ENCODE measurements at regions not wholly inside any gene's neighbourhood (a gene's known extent, or its start where the extent isn't known, plus 50 kb on each side); places are given as distances from the start of the nearest gene placed in this dataset.

DNA sequence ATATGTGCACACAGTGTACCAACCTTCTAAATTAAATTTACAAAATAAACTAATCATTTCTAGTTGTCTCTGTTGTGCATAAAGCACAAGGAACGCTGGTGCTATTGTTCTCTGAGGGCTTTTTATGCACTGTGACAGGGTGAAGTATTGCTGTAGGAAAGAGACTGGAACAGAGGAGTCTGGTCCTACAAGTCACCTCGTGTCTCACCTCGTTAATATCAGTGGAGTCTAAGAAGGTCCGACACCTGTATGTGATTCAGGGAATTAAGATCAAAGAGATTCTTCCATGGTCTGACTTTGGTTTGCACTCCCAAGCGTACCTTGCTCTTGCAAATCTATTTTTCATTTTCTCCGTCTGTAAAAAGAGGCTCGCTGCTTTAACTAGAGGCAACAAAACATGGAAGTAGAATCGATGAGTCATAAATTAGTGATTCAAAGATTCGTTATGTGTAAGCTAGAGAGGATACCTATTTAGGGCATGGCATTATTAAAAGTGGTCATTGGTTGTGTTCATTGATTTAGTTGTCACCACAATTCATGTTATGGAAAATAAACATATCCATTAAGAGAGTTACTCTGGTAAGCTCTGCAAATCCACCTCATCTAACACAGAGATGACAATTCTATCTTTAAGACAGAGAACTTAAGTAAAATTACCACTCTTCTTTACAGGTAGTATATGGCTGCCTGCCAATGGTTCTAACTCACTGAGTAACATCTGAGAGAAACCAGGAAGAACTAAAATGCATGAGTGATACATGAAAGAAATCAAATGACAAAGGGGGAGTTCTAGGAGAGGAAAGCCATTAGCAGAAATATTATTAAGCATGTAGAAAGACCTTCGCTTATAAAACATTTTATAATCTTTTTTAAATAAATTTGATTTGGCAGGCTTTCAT lies 219.4 kb upstream of the GBE1 start:
- H3K4me3 ChIP-seq (ENCODE audit: low read length) = no peak overlapping the region
- no peaks in the 10 kb centered on the region for H3K4me1 ChIP-seq (ENCODE audit: control insufficient read depth, insufficient read depth, low read length)
- DNase-seq (ENCODE audit: low read depth, low spot score) = no peak
- no CpG with 5 or more reads among the region's 10 CpGs for WGBS (ENCODE audit: insufficient coverage, insufficient read length)
- H3K9me3 ChIP-seq (ENCODE audit: control insufficient read depth, insufficient read depth, low read length) = no peaks in the 10 kb centered on the region
- no peak overlapping the region for H3K27ac ChIP-seq (ENCODE audit: low read length)
- no peaks in the 10 kb centered on the region for H3K36me3 ChIP-seq (ENCODE audit: control insufficient read depth, insufficient read depth, low read length)
- H3K27me3 ChIP-seq (ENCODE audit: control insufficient read depth, insufficient read depth, low read length) = no peaks in the 10 kb centered on the region

DNA sequence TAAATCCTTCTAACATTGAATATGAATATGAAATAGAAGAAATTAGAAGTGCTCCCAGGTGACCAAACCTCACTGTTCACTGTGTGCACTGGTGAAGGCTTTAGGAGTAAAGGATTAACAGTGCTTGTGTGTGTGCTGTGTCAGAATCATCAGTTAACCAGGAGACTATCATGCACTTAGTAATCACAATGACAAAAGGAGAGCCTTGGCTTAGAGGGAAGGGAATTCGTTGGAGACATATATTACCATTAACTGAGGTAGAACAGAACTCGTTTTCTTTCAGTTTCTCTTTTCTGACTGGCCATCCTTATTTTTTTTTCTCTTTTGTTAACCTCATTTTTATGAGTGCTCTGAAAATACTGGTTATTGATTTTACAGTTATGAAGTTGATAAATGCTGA lies 213.3 kb upstream of the GBE1 start:
- no peaks in the 10 kb centered on the region for H3K4me1 ChIP-seq (ENCODE audit: control insufficient read depth, insufficient read depth, low read length)
- DNase-seq (ENCODE audit: low read depth, low spot score) = no peak
- no CpG with 5 or more reads among the region's 2 CpGs for WGBS (ENCODE audit: insufficient coverage, insufficient read length)
- no peak overlapping the region for H3K4me3 ChIP-seq (ENCODE audit: low read length)
- no peaks in the 10 kb centered on the region for H3K9me3 ChIP-seq (ENCODE audit: control insufficient read depth, insufficient read depth, low read length)
- H3K27me3 ChIP-seq (ENCODE audit: control insufficient read depth, insufficient read depth, low read length) = no peaks in the 10 kb centered on the region
- no peaks in the 10 kb centered on the region for H3K36me3 ChIP-seq (ENCODE audit: control insufficient read depth, insufficient read depth, low read length)
- no peak overlapping the region for H3K27ac ChIP-seq (ENCODE audit: low read length)

DNA sequence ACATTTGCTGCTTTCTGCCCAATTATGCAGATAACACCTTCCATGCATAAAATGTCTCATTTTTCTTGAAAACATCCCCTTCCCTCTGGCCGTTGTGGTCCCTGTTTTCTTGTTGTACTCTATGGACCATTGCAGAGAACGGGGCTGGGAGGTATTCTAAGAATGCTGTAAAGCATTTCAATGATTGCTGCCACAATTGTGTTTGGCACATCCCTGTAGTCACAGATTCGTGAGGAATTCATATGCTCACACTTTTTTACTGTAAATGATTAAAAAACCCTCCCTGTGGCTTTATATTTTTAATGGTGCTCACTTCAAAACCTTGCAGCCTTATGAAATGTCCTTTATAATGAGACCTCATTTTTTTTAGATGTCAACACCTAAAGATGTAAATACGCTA lies 207.2 kb upstream of the GBE1 start:
- no peak for DNase-seq (ENCODE audit: low read depth, low spot score)
- H3K4me1 ChIP-seq (ENCODE audit: control insufficient read depth, insufficient read depth, low read length) = no peaks in the 10 kb centered on the region; the same call in 1 of the 2 replicates
- H3K4me3 ChIP-seq (ENCODE audit: low read length) = no peak overlapping the region
- no peaks in the 10 kb centered on the region for H3K36me3 ChIP-seq (ENCODE audit: control insufficient read depth, insufficient read depth, low read length)
- no peaks in the 10 kb centered on the region for H3K27me3 ChIP-seq (ENCODE audit: control insufficient read depth, insufficient read depth, low read length)
- no CpG with 5 or more reads among the region's 4 CpGs for WGBS (ENCODE audit: insufficient coverage, insufficient read length)
- H3K27ac ChIP-seq (ENCODE audit: low read length) = no peak overlapping the region
- no peaks in the 10 kb centered on the region for H3K9me3 ChIP-seq (ENCODE audit: control insufficient read depth, insufficient read depth, low read length)

DNA sequence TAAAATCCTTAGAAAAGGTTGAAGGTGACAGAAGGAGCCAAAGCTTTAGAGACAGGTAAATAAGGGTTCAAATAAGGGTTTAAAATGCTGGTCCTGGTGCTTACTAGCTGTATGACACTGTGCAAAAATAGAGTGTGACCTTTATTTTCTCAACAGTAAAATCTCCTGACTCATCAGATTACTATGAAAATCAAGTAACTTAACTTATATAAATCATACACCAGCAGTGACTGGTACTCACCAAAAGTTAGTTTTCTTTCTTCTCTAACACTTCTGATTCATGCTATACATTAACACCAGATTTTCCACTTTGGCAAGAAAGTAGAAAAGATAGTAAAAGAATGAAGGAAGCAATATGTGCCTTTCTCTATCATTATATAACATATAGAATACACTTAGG lies 205.9 kb upstream of the GBE1 start:
- no peaks in the 10 kb centered on the region; the same call in 1 of the 2 replicates for H3K4me1 ChIP-seq (ENCODE audit: control insufficient read depth, insufficient read depth, low read length)
- no peaks in the 10 kb centered on the region for H3K27me3 ChIP-seq (ENCODE audit: control insufficient read depth, insufficient read depth, low read length)
- no peak for DNase-seq (ENCODE audit: low read depth, low spot score)
- no peak overlapping the region for H3K4me3 ChIP-seq (ENCODE audit: low read length)
- H3K27ac ChIP-seq (ENCODE audit: low read length) = no peak overlapping the region
- H3K9me3 ChIP-seq (ENCODE audit: control insufficient read depth, insufficient read depth, low read length) = no peaks in the 10 kb centered on the region
- no peaks in the 10 kb centered on the region for H3K36me3 ChIP-seq (ENCODE audit: control insufficient read depth, insufficient read depth, low read length)

DNA sequence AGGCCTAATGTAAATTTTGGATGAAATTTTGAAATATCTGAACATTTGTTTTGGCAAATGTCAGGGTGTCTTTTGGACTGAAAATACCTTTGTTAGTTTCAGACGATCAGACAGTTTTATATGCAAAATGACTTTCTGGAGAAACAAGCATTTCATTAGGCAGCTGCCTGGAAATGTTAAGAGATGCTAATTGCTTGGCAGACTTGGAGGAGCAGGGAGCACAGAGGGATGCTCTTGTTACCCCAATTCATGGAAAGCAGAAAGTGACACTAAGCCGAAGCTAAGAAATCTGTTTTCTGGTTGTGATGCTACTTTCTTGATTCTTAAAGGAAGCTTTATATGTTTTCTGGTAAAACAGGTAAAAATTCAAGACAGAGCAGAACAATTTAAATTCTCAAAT lies 204.3 kb upstream of the GBE1 start:
- Histone ChIP-seq H3K36me3 (ENCODE audit: control insufficient read depth, insufficient read depth, low read length) (no peaks in the 10 kb centered on the region), H3K9me3 (ENCODE audit: control insufficient read depth, insufficient read depth, low read length) (no peaks in the 10 kb centered on the region), H3K4me1 (ENCODE audit: control insufficient read depth, insufficient read depth, low read length) (no peaks in the 10 kb centered on the region; the same call in 1 of the 2 replicates), H3K27ac (ENCODE audit: low read length) (no peak overlapping the region), H3K27me3 (ENCODE audit: control insufficient read depth, insufficient read depth, low read length) (no peaks in the 10 kb centered on the region), H3K4me3 (ENCODE audit: low read length) (no peak overlapping the region)
- DNase-seq (ENCODE audit: low read depth, low spot score) = no peak
- no CpG with 5 or more reads among the region's 2 CpGs for WGBS (ENCODE audit: insufficient coverage, insufficient read length)

DNA sequence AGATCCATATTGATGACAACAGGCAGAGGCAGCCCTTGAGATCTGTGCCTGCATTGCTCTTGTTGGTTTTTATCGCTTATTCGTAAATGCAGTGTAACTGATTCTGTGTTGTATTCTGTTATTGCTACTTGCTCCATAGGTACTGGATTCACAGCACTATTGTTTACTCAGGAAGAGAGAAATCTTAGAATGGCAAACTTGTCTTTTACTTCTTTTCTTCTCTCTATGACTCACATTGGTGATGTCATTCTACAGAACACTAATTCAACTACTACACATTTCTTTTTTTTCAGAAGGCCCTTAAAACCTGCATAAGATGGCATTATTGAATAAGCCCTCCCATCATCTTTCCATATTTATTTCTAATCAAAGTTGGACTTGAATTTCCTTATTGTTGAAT lies 201.0 kb upstream of the GBE1 start:
- no CpG with 5 or more reads among the region's 2 CpGs for WGBS (ENCODE audit: insufficient coverage, insufficient read length)
- DNase-seq (ENCODE audit: low read depth, low spot score) = no peak
- H3K4me1 ChIP-seq (ENCODE audit: control insufficient read depth, insufficient read depth, low read length) = no peaks in the 10 kb centered on the region; the same call in 1 of the 2 replicates
- H3K9me3 ChIP-seq (ENCODE audit: control insufficient read depth, insufficient read depth, low read length) = no peaks in the 10 kb centered on the region
- no peaks in the 10 kb centered on the region for H3K36me3 ChIP-seq (ENCODE audit: control insufficient read depth, insufficient read depth, low read length)
- no peak overlapping the region for H3K4me3 ChIP-seq (ENCODE audit: low read length)
- H3K27me3 ChIP-seq (ENCODE audit: control insufficient read depth, insufficient read depth, low read length) = no peaks in the 10 kb centered on the region
- H3K27ac ChIP-seq (ENCODE audit: low read length) = no peak overlapping the region

DNA sequence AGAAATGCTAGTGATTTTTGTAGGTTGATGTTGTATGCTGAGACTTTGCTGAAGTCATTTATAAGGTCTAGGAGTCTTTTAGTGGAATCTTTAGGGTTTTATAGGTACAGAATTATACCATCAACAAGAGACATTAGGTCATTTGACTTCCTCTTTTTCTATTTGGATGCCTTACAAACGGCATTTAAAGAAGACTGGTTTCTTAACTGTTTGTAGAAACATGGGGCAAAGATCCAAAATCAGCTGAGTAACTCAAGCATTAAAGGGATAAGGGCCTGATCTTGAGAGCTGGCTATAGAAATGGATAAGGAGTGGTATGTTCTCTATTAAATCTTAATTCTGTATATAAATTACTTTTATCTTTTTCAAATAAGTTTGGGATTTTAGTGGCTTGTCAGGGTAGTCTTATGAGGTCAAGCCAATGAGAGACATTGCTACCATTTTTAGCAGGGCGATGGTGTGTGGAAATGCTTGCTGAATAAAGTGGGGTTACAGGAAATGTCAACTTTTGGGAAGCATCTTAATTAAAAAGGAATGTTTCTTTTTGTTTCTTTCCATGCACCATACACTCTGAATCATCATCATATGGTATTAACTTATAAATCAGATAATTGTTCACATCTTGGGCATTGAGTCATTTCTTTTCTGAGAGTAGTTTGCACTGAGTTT lies 197.7 kb upstream of the GBE1 start:
- Histone ChIP-seq H3K4me3 (ENCODE audit: low read length) (no peak overlapping the region), H3K36me3 (ENCODE audit: control insufficient read depth, insufficient read depth, low read length) (no peaks in the 10 kb centered on the region), H3K4me1 (ENCODE audit: control insufficient read depth, insufficient read depth, low read length) (no peaks in the 10 kb centered on the region)

DNA sequence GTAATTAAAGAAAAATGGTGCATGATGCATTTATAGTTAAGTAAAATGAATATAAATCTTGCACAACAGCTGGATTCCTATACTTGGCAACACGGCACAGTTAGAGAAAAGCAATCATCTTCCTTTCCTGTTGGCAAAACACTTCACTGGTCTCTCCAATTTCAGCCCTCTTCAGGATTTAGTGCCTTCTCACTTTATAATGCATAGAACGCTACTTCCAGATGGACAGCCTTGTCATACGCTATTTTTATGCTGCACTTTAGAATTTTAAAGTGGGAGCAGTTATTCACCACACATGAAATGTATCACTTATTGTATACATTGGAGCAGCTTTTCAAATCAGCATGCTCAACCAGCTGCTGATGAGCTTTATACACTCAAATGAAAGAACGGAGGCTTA lies 194.4 kb upstream of the GBE1 start:
- Histone ChIP-seq H3K9me3 (ENCODE audit: control insufficient read depth, insufficient read depth, low read length) (no peaks in the 10 kb centered on the region), H3K27me3 (ENCODE audit: control insufficient read depth, insufficient read depth, low read length) (no peaks in the 10 kb centered on the region), H3K4me3 (ENCODE audit: low read length) (no peak overlapping the region), H3K36me3 (ENCODE audit: control insufficient read depth, insufficient read depth, low read length) (no peaks in the 10 kb centered on the region), H3K27ac (ENCODE audit: low read length) (no peak overlapping the region), H3K4me1 (ENCODE audit: control insufficient read depth, insufficient read depth, low read length) (no peaks in the 10 kb centered on the region)
- no CpG with 5 or more reads among the region's 4 CpGs for WGBS (ENCODE audit: insufficient coverage, insufficient read length)
- DNase-seq (ENCODE audit: low read depth, low spot score) = no peak

More for the DNA sequence above, 197.7 kb upstream of the GBE1 start:
- no CpG with 5 or more reads among the region's 2 CpGs for WGBS (ENCODE audit: insufficient coverage, insufficient read length)
- Histone ChIP-seq H3K9me3 (ENCODE audit: control insufficient read depth, insufficient read depth, low read length) (no peaks in the 10 kb centered on the region), H3K27me3 (ENCODE audit: control insufficient read depth, insufficient read depth, low read length) (no peaks in the 10 kb centered on the region), H3K27ac (ENCODE audit: low read length) (no peak overlapping the region)
- DNase-seq (ENCODE audit: low read depth, low spot score) = no peak

DNA sequence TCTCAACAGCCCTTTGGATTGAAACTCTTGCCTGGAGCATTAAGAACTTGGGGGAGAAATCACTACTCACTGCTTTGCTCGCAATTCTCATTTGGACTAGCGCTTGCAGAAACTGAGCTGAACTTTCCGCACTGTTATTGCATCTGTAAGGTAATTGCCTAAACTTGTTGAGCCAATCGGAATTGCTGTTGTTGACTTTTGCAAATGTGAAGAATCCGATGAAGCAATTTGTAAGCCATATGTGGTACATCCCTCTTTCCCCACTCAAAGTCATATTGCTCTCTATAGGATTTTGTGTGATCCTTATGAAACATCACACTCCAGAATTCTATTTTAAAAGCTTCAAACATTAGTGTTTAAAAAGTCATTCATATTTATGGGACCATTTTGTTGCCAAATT lies 191.7 kb upstream of the GBE1 start:
- no peak for DNase-seq (ENCODE audit: low read depth, low spot score)
- no CpG with 5 or more reads among the region's 5 CpGs for WGBS (ENCODE audit: insufficient coverage, insufficient read length)
- no peak overlapping the region for H3K4me3 ChIP-seq (ENCODE audit: low read length)
- no peaks in the 10 kb centered on the region for H3K36me3 ChIP-seq (ENCODE audit: control insufficient read depth, insufficient read depth, low read length)
- H3K9me3 ChIP-seq (ENCODE audit: control insufficient read depth, insufficient read depth, low read length) = no peaks in the 10 kb centered on the region
- H3K27ac ChIP-seq (ENCODE audit: low read length) = no peak overlapping the region
- H3K27me3 ChIP-seq (ENCODE audit: control insufficient read depth, insufficient read depth, low read length) = no peaks in the 10 kb centered on the region
- H3K4me1 ChIP-seq (ENCODE audit: control insufficient read depth, insufficient read depth, low read length) = no peaks in the 10 kb centered on the region

DNA sequence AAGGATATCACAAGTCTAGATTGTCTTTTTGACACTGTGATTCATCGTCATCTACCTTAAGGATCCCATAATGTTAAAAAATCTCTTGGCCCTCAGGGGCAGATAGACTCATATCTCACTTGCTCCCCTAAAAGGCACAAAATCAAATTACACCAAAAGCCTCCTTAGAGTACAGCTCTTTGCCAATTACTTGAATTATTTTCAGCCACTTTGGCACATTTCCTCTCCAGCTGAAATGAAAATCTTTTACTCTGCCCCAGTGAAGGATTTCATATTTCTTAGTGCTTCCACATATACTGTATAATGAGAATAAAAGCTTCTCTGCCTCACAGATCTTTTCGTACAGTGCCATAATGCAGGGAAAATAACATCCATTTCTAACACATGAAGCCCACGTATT lies 190.7 kb upstream of the GBE1 start:
- no peaks in the 10 kb centered on the region for H3K9me3 ChIP-seq (ENCODE audit: control insufficient read depth, insufficient read depth, low read length)
- no peak overlapping the region for H3K27ac ChIP-seq (ENCODE audit: low read length)
- no peaks in the 10 kb centered on the region for H3K4me1 ChIP-seq (ENCODE audit: control insufficient read depth, insufficient read depth, low read length)
- no CpG with 5 or more reads among the region's 3 CpGs for WGBS (ENCODE audit: insufficient coverage, insufficient read length)
- H3K4me3 ChIP-seq (ENCODE audit: low read length) = no peak overlapping the region
- no peaks in the 10 kb centered on the region for H3K36me3 ChIP-seq (ENCODE audit: control insufficient read depth, insufficient read depth, low read length)
- DNase-seq (ENCODE audit: low read depth, low spot score) = no peak
- no peaks in the 10 kb centered on the region for H3K27me3 ChIP-seq (ENCODE audit: control insufficient read depth, insufficient read depth, low read length)
